ENCODE measurements at regions not wholly inside any gene's neighbourhood (a gene's known extent, or its start where the extent isn't known, plus 50 kb on each side); places are given as distances from the start of the nearest gene placed in this dataset.

GRCh38 chr3:167908221-167908620 lies 172.7 kb downstream of the SERPINI1 start:
- no peak for TF ChIP-seq POLR2AphosphoS5 (IDR thresholded peaks at IDR 0.05; ENCODE audit: low read depth, low read length)
- no peak for TF ChIP-seq FOXP2 (optimal IDR thresholded peaks at IDR 0.05; ENCODE audit: borderline replicate concordance, extremely low read depth, extremely low read length, insufficient read depth)
- no peak for TF ChIP-seq SIN3A (IDR thresholded peaks at IDR 0.05; ENCODE audit: borderline replicate concordance, insufficient read depth, low read length)
- TF ChIP-seq REST (IDR thresholded peaks at IDR 0.05; ENCODE audit: insufficient read depth in 1 of 2, low read depth in 2 of 2, low read length in 2 of 2) = no peak
- no peak for TF ChIP-seq TAF1 (IDR thresholded peaks at IDR 0.05; ENCODE audit: borderline replicate concordance, insufficient read depth, low read length)

- TF ChIP-seq FOXP2 (optimal IDR thresholded peaks at IDR 0.05; ENCODE audit: borderline replicate concordance, extremely low read depth, extremely low read length, insufficient read depth) (no peak), SIN3A (IDR thresholded peaks at IDR 0.05; ENCODE audit: borderline replicate concordance, insufficient read depth, low read length) (no peak)
These were observed 165.6 kb downstream of the SERPINI1 start for GRCh38 chr3:167901138-167901537.

GRCh38 chr3:167899093-167899492 lies 163.6 kb downstream of the SERPINI1 start:
- TF ChIP-seq POLR2AphosphoS5 (IDR thresholded peaks at IDR 0.05; ENCODE audit: low read depth, low read length) (no peak), REST (IDR thresholded peaks at IDR 0.05; ENCODE audit: insufficient read depth in 1 of 2, low read depth in 2 of 2, low read length in 2 of 2) (no peak), SIN3A (IDR thresholded peaks at IDR 0.05; ENCODE audit: borderline replicate concordance, insufficient read depth, low read length) (no peak), TAF1 (IDR thresholded peaks at IDR 0.05; ENCODE audit: borderline replicate concordance, insufficient read depth, low read length) (no peak), FOXP2 (optimal IDR thresholded peaks at IDR 0.05; ENCODE audit: borderline replicate concordance, extremely low read depth, extremely low read length, insufficient read depth) (no peak)

- TF ChIP-seq FOXP2 (optimal IDR thresholded peaks at IDR 0.05; ENCODE audit: borderline replicate concordance, extremely low read depth, extremely low read length, insufficient read depth) = no peak
- TF ChIP-seq SIN3A (IDR thresholded peaks at IDR 0.05; ENCODE audit: borderline replicate concordance, insufficient read depth, low read length) = no peak
- no peak for TF ChIP-seq TAF1 (IDR thresholded peaks at IDR 0.05; ENCODE audit: borderline replicate concordance, insufficient read depth, low read length)
- no peak for TF ChIP-seq POLR2AphosphoS5 (IDR thresholded peaks at IDR 0.05; ENCODE audit: low read depth, low read length)
- no peak for TF ChIP-seq REST (IDR thresholded peaks at IDR 0.05; ENCODE audit: insufficient read depth in 1 of 2, low read depth in 2 of 2, low read length in 2 of 2)
These were observed 162.6 kb downstream of the SERPINI1 start for GRCh38 chr3:167898091-167898490.

- TF ChIP-seq REST (IDR thresholded peaks at IDR 0.05; ENCODE audit: insufficient read depth in 1 of 2, low read depth in 2 of 2, low read length in 2 of 2) (no peak), TAF1 (IDR thresholded peaks at IDR 0.05; ENCODE audit: borderline replicate concordance, insufficient read depth, low read length) (no peak), POLR2AphosphoS5 (IDR thresholded peaks at IDR 0.05; ENCODE audit: low read depth, low read length) (no peak), SIN3A (IDR thresholded peaks at IDR 0.05; ENCODE audit: borderline replicate concordance, insufficient read depth, low read length) (no peak), FOXP2 (optimal IDR thresholded peaks at IDR 0.05; ENCODE audit: borderline replicate concordance, extremely low read depth, extremely low read length, insufficient read depth) (no peak)
These were observed 160.2 kb downstream of the SERPINI1 start for GRCh38 chr3:167895684-167896083.
